ENCODE measurements at regions not wholly inside any gene's neighbourhood (a gene's known extent, or its start where the extent isn't known, plus 50 kb on each side); places are given as distances from the start of the nearest gene placed in this dataset.

DNA sequence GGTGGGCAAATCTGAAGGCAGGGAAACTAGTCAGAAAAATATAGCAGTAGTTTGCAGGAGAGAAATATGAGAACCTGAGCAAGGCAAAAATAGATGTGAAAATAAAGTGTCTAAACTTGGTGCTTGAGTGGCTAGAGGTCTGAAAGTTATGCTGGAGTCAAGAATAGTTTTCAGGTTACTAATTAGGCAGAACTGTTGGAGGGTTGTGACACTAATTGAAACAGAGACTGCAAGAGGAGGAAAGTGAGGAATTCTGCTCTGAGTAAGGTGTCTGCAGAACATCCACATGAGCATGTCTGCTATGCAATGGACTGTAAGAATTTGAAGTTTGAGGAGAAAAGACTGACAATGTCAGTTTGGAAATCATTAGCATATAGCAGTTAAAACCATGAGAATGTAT, 444.0 kb upstream of the LRRTM1 start:
- no peaks in the 10 kb centered on the region for H3K36me3 ChIP-seq (ENCODE audit: low read depth, missing control alignments)
- H3K4me3 ChIP-seq, result no peak overlapping the region
- no peaks in the 10 kb centered on the region for H3K27me3 ChIP-seq
- H3K27ac ChIP-seq, result no peak overlapping the region
- DNase-seq, result no peak
- TF ChIP-seq, protein P1, sequence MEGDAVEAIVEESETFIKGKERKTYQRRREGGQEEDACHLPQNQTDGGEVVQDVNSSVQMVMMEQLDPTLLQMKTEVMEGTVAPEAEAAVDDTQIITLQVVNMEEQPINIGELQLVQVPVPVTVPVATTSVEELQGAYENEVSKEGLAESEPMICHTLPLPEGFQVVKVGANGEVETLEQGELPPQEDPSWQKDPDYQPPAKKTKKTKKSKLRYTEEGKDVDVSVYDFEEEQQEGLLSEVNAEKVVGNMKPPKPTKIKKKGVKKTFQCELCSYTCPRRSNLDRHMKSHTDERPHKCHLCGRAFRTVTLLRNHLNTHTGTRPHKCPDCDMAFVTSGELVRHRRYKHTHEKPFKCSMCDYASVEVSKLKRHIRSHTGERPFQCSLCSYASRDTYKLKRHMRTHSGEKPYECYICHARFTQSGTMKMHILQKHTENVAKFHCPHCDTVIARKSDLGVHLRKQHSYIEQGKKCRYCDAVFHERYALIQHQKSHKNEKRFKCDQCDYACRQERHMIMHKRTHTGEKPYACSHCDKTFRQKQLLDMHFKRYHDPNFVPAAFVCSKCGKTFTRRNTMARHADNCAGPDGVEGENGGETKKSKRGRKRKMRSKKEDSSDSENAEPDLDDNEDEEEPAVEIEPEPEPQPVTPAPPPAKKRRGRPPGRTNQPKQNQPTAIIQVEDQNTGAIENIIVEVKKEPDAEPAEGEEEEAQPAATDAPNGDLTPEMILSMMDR (IDR thresholded peaks at IDR 0.05), result no peak
- no peak for TF ChIP-seq POLR2A (IDR thresholded peaks at IDR 0.05)
- intact Hi-C loops (cut with DNase I; ENCODE audit: low total_unique reads), result no loop called here
- H3K9me3 ChIP-seq, result no peaks in the 10 kb centered on the region
- H3K4me1 ChIP-seq, result no peaks in the 10 kb centered on the region

DNA sequence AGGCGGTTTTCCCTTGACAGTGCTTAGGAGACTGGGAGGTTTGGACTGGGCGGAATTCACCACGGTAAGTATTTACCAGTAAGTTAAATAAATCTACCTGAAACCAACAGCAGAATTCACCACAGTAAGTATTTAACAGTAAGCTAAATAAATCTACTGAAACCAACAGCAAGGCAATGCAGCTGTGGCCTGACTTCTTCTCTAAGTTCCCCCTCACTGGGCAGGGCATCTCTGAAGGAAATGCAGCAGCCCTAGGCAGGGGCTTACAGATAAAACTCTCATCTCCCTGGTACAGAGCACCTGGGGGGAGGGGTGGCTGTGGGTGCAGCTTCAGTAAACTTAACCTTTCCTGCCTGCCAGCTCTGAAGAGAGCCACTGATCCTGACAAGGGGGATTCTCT, 432.5 kb upstream of the LRRTM1 start:
- WGBS, 2 donors, result 90 to 91% methylated on average over 3 of the region's 3 CpGs
- no peaks in the 10 kb centered on the region for H3K27me3 ChIP-seq
- H3K27ac ChIP-seq, result no peak overlapping the region
- TF ChIP-seq, protein P1 (IDR thresholded peaks at IDR 0.05), result no peak
- TF ChIP-seq POLR2A (IDR thresholded peaks at IDR 0.05), result no peak
- DNase-seq, result no peak
- H3K9me3 ChIP-seq, result no peaks in the 10 kb centered on the region
- intact Hi-C loops (cut with DNase I; ENCODE audit: low total_unique reads), result no loop called here
- no peaks in the 10 kb centered on the region for H3K36me3 ChIP-seq (ENCODE audit: low read depth, missing control alignments)
- H3K4me3 ChIP-seq, result no peak overlapping the region
- no peaks in the 10 kb centered on the region for H3K4me1 ChIP-seq

DNA sequence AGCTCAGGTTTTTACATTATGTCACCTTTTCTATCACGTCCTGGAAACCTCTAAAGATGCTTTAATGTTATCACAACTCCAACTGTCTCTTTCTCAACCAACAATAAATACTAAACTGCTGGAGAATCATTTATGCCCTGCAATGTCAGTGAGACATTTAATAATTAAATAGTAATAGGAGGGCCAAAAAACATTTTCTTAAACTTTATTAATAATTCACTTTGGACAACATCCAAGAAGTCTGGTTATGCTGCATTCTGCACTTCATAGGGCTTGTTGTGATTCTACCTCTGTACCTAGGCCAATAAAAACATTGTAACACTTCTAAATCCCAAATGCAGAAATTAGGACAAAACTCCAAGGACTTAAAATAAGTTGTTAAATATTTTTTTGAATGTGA, 420.4 kb upstream of the LRRTM1 start:
- no peaks in the 10 kb centered on the region for H3K4me1 ChIP-seq
- no peaks in the 10 kb centered on the region for H3K36me3 ChIP-seq (ENCODE audit: low read depth, missing control alignments)
- WGBS, 2 donors, result 63 to 71% methylated on average over 1 of the region's 1 CpG
- no peak for DNase-seq
- H3K27ac ChIP-seq, result no peak overlapping the region
- H3K4me3 ChIP-seq, result no peak overlapping the region
- intact Hi-C loops (cut with DNase I; ENCODE audit: low total_unique reads), result no loop called here
- H3K27me3 ChIP-seq, result no peaks in the 10 kb centered on the region
- H3K9me3 ChIP-seq, result no peaks in the 10 kb centered on the region
- TF ChIP-seq, protein P1 (IDR thresholded peaks at IDR 0.05), result no peak
- TF ChIP-seq POLR2A (IDR thresholded peaks at IDR 0.05), result no peak

DNA sequence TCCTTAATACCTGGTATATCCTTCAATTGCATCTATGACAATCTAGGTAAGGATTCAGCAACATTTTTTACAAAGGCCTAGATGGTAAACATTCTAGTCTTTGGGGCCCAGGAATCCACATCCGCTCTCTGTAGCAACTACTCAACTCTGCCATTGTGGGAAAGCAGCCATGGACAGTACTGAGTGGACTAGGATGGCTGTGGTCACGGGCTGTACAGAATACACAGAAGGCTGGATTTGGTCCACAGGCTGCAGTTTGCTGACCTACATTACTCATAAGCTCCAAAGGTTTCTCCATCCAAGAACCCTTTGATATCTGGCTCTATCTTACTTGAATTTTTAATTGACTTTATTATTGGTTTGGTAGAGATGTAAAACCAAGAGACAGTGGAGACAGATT, 418.3 kb upstream of the LRRTM1 start:
- H3K4me3 ChIP-seq, result no peak overlapping the region
- H3K4me1 ChIP-seq, result no peaks in the 10 kb centered on the region
- H3K9me3 ChIP-seq, result no peaks in the 10 kb centered on the region
- 76 to 87% methylated on average over 2 of the region's 2 CpGs for WGBS, 2 donors
- H3K27ac ChIP-seq, result no peak overlapping the region
- no peak for TF ChIP-seq POLR2A (IDR thresholded peaks at IDR 0.05)
- TF ChIP-seq, protein P1 (IDR thresholded peaks at IDR 0.05), result no peak
- H3K27me3 ChIP-seq, result no peaks in the 10 kb centered on the region
- intact Hi-C loops (cut with DNase I; ENCODE audit: low total_unique reads), result no loop called here
- DNase-seq, result no peak
- no peaks in the 10 kb centered on the region for H3K36me3 ChIP-seq (ENCODE audit: low read depth, missing control alignments)

DNA sequence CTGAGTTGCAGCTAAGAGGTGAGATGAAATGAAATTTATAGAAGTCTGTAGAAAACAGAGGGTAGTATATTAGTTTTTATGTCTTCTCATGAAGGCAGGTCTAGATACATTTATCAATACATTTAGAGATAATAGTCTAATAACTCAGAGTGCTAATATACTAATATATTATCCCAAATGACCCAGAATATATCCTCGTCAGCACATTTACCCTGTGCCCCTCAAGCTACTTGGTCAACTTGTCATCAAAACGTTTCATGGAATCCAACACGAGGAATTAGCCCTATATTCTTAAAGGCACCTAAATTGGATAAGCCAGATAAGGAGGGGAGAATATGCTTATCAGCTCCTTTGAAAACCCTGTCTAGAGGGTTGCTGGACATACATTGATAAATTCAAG, 415.1 kb upstream of the LRRTM1 start:
- Histone ChIP-seq H3K9me3 (no peaks in the 10 kb centered on the region), H3K36me3 (ENCODE audit: low read depth, missing control alignments) (no peaks in the 10 kb centered on the region), H3K27me3 (no peaks in the 10 kb centered on the region), H3K4me1 (no peaks in the 10 kb centered on the region), H3K27ac (no peak overlapping the region), H3K4me3 (no peak overlapping the region)
- intact Hi-C loops (cut with DNase I; ENCODE audit: low total_unique reads), result no loop called here
- DNase-seq, result no peak
- TF ChIP-seq, protein P1 (IDR thresholded peaks at IDR 0.05), result no peak
- WGBS, 2 donors, result 46 to 54% methylated on average over 3 of the region's 3 CpGs

All from testis (tissue), 2 donors.